Astrocyte (in vitro differentiated cells and primary cell): ENCODE measurements at regions not wholly inside any gene's neighbourhood (a gene's known extent, or its start where the extent isn't known, plus 50 kb on each side); places are given as distances from the start of the nearest gene placed in this dataset.

Experiments used
- EZH2 ChIP-seq: IDR thresholded peaks from 2 replicates; pipeline ENCODE4 v1.6.1; 2012; ENCODE audit warnings: mild to moderate bottlenecking, low read length, inconsistent platforms; ENCODE audit not compliant: insufficient read depth
- TF ChIP-seq, protein P1 (sequence below): IDR thresholded peaks from 2 replicates; pipeline ENCODE4 v1.5.1; 2011; ENCODE audit warnings: low read depth, mild to moderate bottlenecking, inconsistent platforms, low read length, moderate library complexity; ENCODE audit not compliant: insufficient read depth

DNA sequence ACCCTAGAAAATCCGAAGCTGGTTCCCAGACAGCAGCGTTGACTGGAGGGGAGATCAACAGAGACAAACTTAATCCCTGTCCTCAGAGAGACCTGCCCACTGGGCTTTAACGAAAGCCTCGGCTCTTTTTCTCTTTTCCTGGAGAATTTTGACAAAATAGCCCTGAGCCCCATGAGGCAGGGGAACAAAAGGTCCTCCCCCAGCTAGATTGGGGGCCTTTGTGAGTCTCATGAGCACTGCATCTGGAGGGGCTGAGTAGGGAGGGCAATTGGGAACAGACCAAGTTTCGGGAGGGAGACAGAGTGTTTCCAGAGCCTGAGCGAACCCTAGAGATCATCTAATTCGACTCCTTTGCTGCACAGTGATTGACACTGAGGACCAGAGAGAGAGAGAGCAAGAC is 123.9 kb upstream of the HAAO start:
- TF ChIP-seq, protein P1, sequence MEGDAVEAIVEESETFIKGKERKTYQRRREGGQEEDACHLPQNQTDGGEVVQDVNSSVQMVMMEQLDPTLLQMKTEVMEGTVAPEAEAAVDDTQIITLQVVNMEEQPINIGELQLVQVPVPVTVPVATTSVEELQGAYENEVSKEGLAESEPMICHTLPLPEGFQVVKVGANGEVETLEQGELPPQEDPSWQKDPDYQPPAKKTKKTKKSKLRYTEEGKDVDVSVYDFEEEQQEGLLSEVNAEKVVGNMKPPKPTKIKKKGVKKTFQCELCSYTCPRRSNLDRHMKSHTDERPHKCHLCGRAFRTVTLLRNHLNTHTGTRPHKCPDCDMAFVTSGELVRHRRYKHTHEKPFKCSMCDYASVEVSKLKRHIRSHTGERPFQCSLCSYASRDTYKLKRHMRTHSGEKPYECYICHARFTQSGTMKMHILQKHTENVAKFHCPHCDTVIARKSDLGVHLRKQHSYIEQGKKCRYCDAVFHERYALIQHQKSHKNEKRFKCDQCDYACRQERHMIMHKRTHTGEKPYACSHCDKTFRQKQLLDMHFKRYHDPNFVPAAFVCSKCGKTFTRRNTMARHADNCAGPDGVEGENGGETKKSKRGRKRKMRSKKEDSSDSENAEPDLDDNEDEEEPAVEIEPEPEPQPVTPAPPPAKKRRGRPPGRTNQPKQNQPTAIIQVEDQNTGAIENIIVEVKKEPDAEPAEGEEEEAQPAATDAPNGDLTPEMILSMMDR: no peak
- TF ChIP-seq EZH2: no peak
